GM12872 (cell line): ENCODE measurements at regions not wholly inside any gene's neighbourhood (a gene's known extent, or its start where the extent isn't known, plus 50 kb on each side); places are given as distances from the start of the nearest gene placed in this dataset.

Experiments used
- TF ChIP-seq, protein P1 (sequence below): IDR thresholded peaks from 3 replicates; pipeline ENCODE4 v1.5.1; 2011; ENCODE audit warnings: low read depth, mild to moderate bottlenecking, low read length, moderate library complexity; ENCODE audit not compliant: insufficient read depth

DNA sequence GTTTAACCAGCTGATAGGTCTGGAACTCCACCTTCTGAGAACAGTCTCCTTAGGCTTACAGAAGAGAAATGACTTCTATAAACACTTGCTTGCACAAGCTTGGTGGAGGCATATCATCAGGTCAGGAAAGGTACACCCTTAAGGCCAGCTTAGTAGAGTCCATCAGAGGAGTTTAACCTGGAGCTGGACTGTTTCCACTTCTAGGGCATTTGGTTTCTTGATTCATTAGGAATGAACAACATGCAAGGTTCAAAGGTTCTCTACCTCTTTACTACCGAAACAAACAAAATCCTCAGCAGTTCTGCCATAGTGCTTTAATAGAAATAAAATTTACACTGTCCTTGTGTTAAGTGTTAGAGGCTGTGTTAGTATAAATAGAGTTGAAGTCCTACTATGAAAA is 171.4 kb upstream of the NPY2R start:
- TF ChIP-seq, protein P1, sequence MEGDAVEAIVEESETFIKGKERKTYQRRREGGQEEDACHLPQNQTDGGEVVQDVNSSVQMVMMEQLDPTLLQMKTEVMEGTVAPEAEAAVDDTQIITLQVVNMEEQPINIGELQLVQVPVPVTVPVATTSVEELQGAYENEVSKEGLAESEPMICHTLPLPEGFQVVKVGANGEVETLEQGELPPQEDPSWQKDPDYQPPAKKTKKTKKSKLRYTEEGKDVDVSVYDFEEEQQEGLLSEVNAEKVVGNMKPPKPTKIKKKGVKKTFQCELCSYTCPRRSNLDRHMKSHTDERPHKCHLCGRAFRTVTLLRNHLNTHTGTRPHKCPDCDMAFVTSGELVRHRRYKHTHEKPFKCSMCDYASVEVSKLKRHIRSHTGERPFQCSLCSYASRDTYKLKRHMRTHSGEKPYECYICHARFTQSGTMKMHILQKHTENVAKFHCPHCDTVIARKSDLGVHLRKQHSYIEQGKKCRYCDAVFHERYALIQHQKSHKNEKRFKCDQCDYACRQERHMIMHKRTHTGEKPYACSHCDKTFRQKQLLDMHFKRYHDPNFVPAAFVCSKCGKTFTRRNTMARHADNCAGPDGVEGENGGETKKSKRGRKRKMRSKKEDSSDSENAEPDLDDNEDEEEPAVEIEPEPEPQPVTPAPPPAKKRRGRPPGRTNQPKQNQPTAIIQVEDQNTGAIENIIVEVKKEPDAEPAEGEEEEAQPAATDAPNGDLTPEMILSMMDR = no peak

DNA sequence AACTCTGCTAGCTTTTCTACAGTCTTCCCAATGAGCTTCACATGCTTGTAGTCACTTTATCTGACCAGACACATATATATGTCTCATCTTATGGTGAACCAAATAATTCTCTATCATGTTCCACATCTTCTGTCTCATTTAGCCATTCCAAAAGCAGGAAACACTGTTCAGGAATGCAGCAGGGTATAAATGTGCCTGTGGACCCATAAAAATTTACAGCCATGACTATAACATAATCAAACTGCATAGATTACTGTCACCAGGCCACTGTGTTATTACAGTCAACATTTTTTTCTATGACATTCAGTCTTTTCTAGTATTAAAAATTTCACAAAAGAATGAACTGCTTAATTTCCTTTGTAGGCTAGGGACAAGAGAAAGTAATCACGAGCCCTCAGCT is 170.0 kb upstream of the NPY2R start:
- TF ChIP-seq, protein P1 = no peak

DNA sequence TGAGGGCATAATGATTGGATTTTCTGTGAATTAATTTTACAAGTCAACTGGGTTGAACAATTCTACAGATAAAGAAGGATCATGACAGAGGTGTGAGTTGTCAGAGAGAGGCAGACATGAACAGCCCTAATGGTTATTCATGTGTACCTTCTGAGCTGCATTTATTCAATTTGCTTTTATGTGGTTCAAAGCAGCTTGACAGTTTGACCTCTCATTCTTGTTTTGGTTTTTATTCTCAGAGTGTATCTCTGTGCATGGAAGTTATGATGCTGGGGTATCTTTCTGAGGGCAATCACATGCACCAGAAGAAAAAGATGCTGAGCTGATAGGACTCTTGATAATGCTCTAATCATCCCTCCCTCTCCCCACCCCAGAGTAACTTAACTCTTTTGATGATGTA is 169.3 kb upstream of the NPY2R start:
- TF ChIP-seq, protein P1 = no peak

GRCh38 chr4:155040031-155040430 is 168.4 kb upstream of the NPY2R start:
- TF ChIP-seq, protein P1 = no peak

GRCh38 chr4:155042014-155042413 is 166.4 kb upstream of the NPY2R start:
- TF ChIP-seq, protein P1 = no peak

- TF ChIP-seq, protein P1 = no peak
Observed at GRCh38 chr4:155047755-155048154, 160.7 kb upstream of the NPY2R start.

GRCh38 chr4:155060419-155060818 is 148.0 kb upstream of the NPY2R start:
- TF ChIP-seq, protein P1 = no peak

- TF ChIP-seq, protein P1 = no peak
Observed at GRCh38 chr4:155060873-155061272, 147.6 kb upstream of the NPY2R start.
